ENCODE measurements at regions not wholly inside any gene's neighbourhood (a gene's known extent, or its start where the extent isn't known, plus 50 kb on each side); places are given as distances from the start of the nearest gene placed in this dataset.

- Histone ChIP-seq H3K27ac (ENCODE audit: low read depth, low read length) (no peak overlapping the region), H3K79me2 (ENCODE audit: control insufficient read depth, insufficient read depth, low read length, poor library complexity) (no peaks in the 10 kb centered on the region), H2BK5ac (ENCODE audit: low read depth, low read length, poor library complexity) (no peak overlapping the region), H3K4me2 (ENCODE audit: low read length) (no peak overlapping the region), H3K4ac (ENCODE audit: low read depth, low read length) (no peak overlapping the region), H3K14ac (ENCODE audit: low read length) (no peak overlapping the region), H3K4me1 (ENCODE audit: control insufficient read depth in 1 of 2, insufficient read depth in 2 of 2, low read length in 2 of 2) (no peaks in the 10 kb centered on the region), H2AK5ac (ENCODE audit: low read length) (no peak overlapping the region), H3K9ac (ENCODE audit: low read length) (no peak overlapping the region), H4K91ac (ENCODE audit: low read depth, low read length) (no peak overlapping the region), H3K36me3 (ENCODE audit: control insufficient read depth in 1 of 2, insufficient read depth in 2 of 2, low read length in 2 of 2) (no peaks in the 10 kb centered on the region), H3K18ac (ENCODE audit: low read length) (no peak overlapping the region), H2BK120ac (ENCODE audit: insufficient read depth, low read length, poor library complexity) (no peak overlapping the region), H2AFZ (ENCODE audit: insufficient read depth, low read length, poor library complexity) (no peak overlapping the region), H3K4me3 (ENCODE audit: low read depth, low read length) (no peak overlapping the region), H3K9me3 (ENCODE audit: insufficient read depth, low read depth, low read length) (no peaks in the 10 kb centered on the region), H3K23ac (ENCODE audit: low read length) (no peak overlapping the region), H2BK12ac (ENCODE audit: low read length) (no peak overlapping the region), H3K79me1 (ENCODE audit: low read length) (no peaks in the 10 kb centered on the region), H4K8ac (ENCODE audit: low read depth, low read length) (no peak overlapping the region), H4K12ac (ENCODE audit: low read depth, low read length) (no peak overlapping the region), H3K27me3 (ENCODE audit: insufficient read depth, low read length) (no peaks in the 10 kb centered on the region)
- no peak for DNase-seq
- WGBS (ENCODE audit: extremely low coverage, insufficient coverage, insufficient read length), result no CpG with 5 or more reads among the region's 2 CpGs
Measured at GRCh38 chr15:37370941-37371340, 270.6 kb upstream of the MEIS2 start.

GRCh38 chr15:37372064-37372463, 271.7 kb upstream of the MEIS2 start:
- Histone ChIP-seq H2BK12ac (ENCODE audit: low read length) (no peak overlapping the region), H2BK120ac (ENCODE audit: insufficient read depth, low read length, poor library complexity) (no peak overlapping the region), H4K8ac (ENCODE audit: low read depth, low read length) (no peak overlapping the region), H3K4me1 (ENCODE audit: control insufficient read depth in 1 of 2, insufficient read depth in 2 of 2, low read length in 2 of 2) (no peaks in the 10 kb centered on the region), H3K9me3 (ENCODE audit: insufficient read depth, low read depth, low read length) (no peaks in the 10 kb centered on the region), H3K4me2 (ENCODE audit: low read length) (no peak overlapping the region), H2AFZ (ENCODE audit: insufficient read depth, low read length, poor library complexity) (no peak overlapping the region), H3K9ac (ENCODE audit: low read length) (no peak overlapping the region), H3K36me3 (ENCODE audit: control insufficient read depth in 1 of 2, insufficient read depth in 2 of 2, low read length in 2 of 2) (no peaks in the 10 kb centered on the region), H4K12ac (ENCODE audit: low read depth, low read length) (no peak overlapping the region), H3K79me1 (ENCODE audit: low read length) (no peaks in the 10 kb centered on the region), H3K27ac (ENCODE audit: low read depth, low read length) (no peak overlapping the region), H3K4ac (ENCODE audit: low read depth, low read length) (no peak overlapping the region), H3K4me3 (ENCODE audit: low read depth, low read length) (no peak overlapping the region), H3K23ac (ENCODE audit: low read length) (no peak overlapping the region), H3K27me3 (ENCODE audit: insufficient read depth, low read length) (no peaks in the 10 kb centered on the region), H2BK5ac (ENCODE audit: low read depth, low read length, poor library complexity) (no peak overlapping the region), H3K18ac (ENCODE audit: low read length) (no peak overlapping the region), H4K91ac (ENCODE audit: low read depth, low read length) (no peak overlapping the region), H3K79me2 (ENCODE audit: control insufficient read depth, insufficient read depth, low read length, poor library complexity) (no peaks in the 10 kb centered on the region), H2AK5ac (ENCODE audit: low read length) (no peak overlapping the region), H3K14ac (ENCODE audit: low read length) (no peak overlapping the region)
- WGBS (ENCODE audit: extremely low coverage, insufficient coverage, insufficient read length), result no CpG with 5 or more reads among the region's 6 CpGs
- peak in 1 of 2 donors; percentile 0 for DNase-seq

GRCh38 chr15:37375519-37375918, 275.2 kb upstream of the MEIS2 start:
- no peaks in the 10 kb centered on the region for H3K36me3 ChIP-seq (ENCODE audit: control insufficient read depth in 1 of 2, insufficient read depth in 2 of 2, low read length in 2 of 2)
- H3K27me3 ChIP-seq (ENCODE audit: insufficient read depth, low read length), result no peaks in the 10 kb centered on the region
- H3K9ac ChIP-seq (ENCODE audit: low read length), result no peak overlapping the region
- H3K14ac ChIP-seq (ENCODE audit: low read length), result no peak overlapping the region
- H4K8ac ChIP-seq (ENCODE audit: low read depth, low read length), result no peak overlapping the region
- H3K4me2 ChIP-seq (ENCODE audit: low read length), result no peak overlapping the region
- H2AK5ac ChIP-seq (ENCODE audit: low read length), result no peak overlapping the region
- H3K18ac ChIP-seq (ENCODE audit: low read length), result no peak overlapping the region
- H4K91ac ChIP-seq (ENCODE audit: low read depth, low read length), result no peak overlapping the region
- no peak overlapping the region for H2BK12ac ChIP-seq (ENCODE audit: low read length)
- H2BK5ac ChIP-seq (ENCODE audit: low read depth, low read length, poor library complexity), result no peak overlapping the region
- no peak overlapping the region for H3K23ac ChIP-seq (ENCODE audit: low read length)
- WGBS (ENCODE audit: extremely low coverage, insufficient coverage, insufficient read length), result no CpG with 5 or more reads among the region's 3 CpGs
- no peaks in the 10 kb centered on the region for H3K9me3 ChIP-seq (ENCODE audit: insufficient read depth, low read depth, low read length)
- H3K27ac ChIP-seq (ENCODE audit: low read depth, low read length), result no peak overlapping the region
- no peaks in the 10 kb centered on the region for H3K4me1 ChIP-seq (ENCODE audit: control insufficient read depth in 1 of 2, insufficient read depth in 2 of 2, low read length in 2 of 2)
- H2AFZ ChIP-seq (ENCODE audit: insufficient read depth, low read length, poor library complexity), result no peak overlapping the region
- no peak overlapping the region for H3K4ac ChIP-seq (ENCODE audit: low read depth, low read length)
- no peaks in the 10 kb centered on the region for H3K79me1 ChIP-seq (ENCODE audit: low read length)
- no peak overlapping the region for H3K4me3 ChIP-seq (ENCODE audit: low read depth, low read length)
- no peak overlapping the region for H4K12ac ChIP-seq (ENCODE audit: low read depth, low read length)
- no peak for DNase-seq
- no peaks in the 10 kb centered on the region for H3K79me2 ChIP-seq (ENCODE audit: control insufficient read depth, insufficient read depth, low read length, poor library complexity)
- H2BK120ac ChIP-seq (ENCODE audit: insufficient read depth, low read length, poor library complexity), result no peak overlapping the region

GRCh38 chr15:37377428-37377827, 277.1 kb upstream of the MEIS2 start:
- no peaks in the 10 kb centered on the region for H3K27me3 ChIP-seq (ENCODE audit: insufficient read depth, low read length)
- no peak overlapping the region for H3K4me3 ChIP-seq (ENCODE audit: low read depth, low read length)
- no peak overlapping the region for H3K18ac ChIP-seq (ENCODE audit: low read length)
- no peaks in the 10 kb centered on the region for H3K79me1 ChIP-seq (ENCODE audit: low read length)
- H3K9me3 ChIP-seq (ENCODE audit: insufficient read depth, low read depth, low read length), result no peaks in the 10 kb centered on the region
- no peak overlapping the region for H3K9ac ChIP-seq (ENCODE audit: low read length)
- no peaks in the 10 kb centered on the region for H3K4me1 ChIP-seq (ENCODE audit: control insufficient read depth in 1 of 2, insufficient read depth in 2 of 2, low read length in 2 of 2)
- no peak overlapping the region for H2BK5ac ChIP-seq (ENCODE audit: low read depth, low read length, poor library complexity)
- no peak overlapping the region for H3K4me2 ChIP-seq (ENCODE audit: low read length)
- no peak overlapping the region for H2AK5ac ChIP-seq (ENCODE audit: low read length)
- H3K23ac ChIP-seq (ENCODE audit: low read length), result no peak overlapping the region
- no peak overlapping the region for H4K8ac ChIP-seq (ENCODE audit: low read depth, low read length)
- H3K14ac ChIP-seq (ENCODE audit: low read length), result no peak overlapping the region
- H3K27ac ChIP-seq (ENCODE audit: low read depth, low read length), result no peak overlapping the region
- H4K12ac ChIP-seq (ENCODE audit: low read depth, low read length), result no peak overlapping the region
- H2BK120ac ChIP-seq (ENCODE audit: insufficient read depth, low read length, poor library complexity), result no peak overlapping the region
- no peaks in the 10 kb centered on the region for H3K79me2 ChIP-seq (ENCODE audit: control insufficient read depth, insufficient read depth, low read length, poor library complexity)
- no peak overlapping the region for H2BK12ac ChIP-seq (ENCODE audit: low read length)
- DNase-seq, result no peak
- H2AFZ ChIP-seq (ENCODE audit: insufficient read depth, low read length, poor library complexity), result no peak overlapping the region
- H3K4ac ChIP-seq (ENCODE audit: low read depth, low read length), result no peak overlapping the region
- H4K91ac ChIP-seq (ENCODE audit: low read depth, low read length), result no peak overlapping the region
- WGBS (ENCODE audit: extremely low coverage, insufficient coverage, insufficient read length), result no CpG with 5 or more reads among the region's 2 CpGs
- H3K36me3 ChIP-seq (ENCODE audit: control insufficient read depth in 1 of 2, insufficient read depth in 2 of 2, low read length in 2 of 2), result no peaks in the 10 kb centered on the region

Data from trophoblast cell (in vitro differentiated cells and primary cell).